ENCODE measurements at regions not wholly inside any gene's neighbourhood (a gene's known extent, or its start where the extent isn't known, plus 50 kb on each side); places are given as distances from the start of the nearest gene placed in this dataset.

- peak; percentile 11 for DNase-seq (ENCODE audit: low spot score)
- Histone ChIP-seq H3K27me3 (ENCODE audit: insufficient read depth, poor library complexity, severe bottlenecking) (peaks cover 16% of the 10 kb centered on the region), H3K36me3 (ENCODE audit: low read depth) (no peaks in the 10 kb centered on the region), H3K4me3 (ENCODE audit: severe bottlenecking) (no peak overlapping the region), H3K9me3 (ENCODE audit: severe bottlenecking) (peaks cover 2% of the 10 kb centered on the region), H3K27ac (ENCODE audit: poor library complexity, severe bottlenecking) (no peak overlapping the region), H3K4me1 (ENCODE audit: insufficient read depth, poor library complexity, severe bottlenecking) (no peaks in the 10 kb centered on the region)
- no peak for TF ChIP-seq CTCF (IDR thresholded peaks at IDR 0.05; ENCODE audit: poor library complexity, severe bottlenecking)
- ATAC-seq (ENCODE audit: low read depth) = no peak
Measured at GRCh38 chr22:48867891-48868290, 959.8 kb downstream of the BRD1 start.

GRCh38 chr22:48866906-48867681, 960.6 kb downstream of the BRD1 start:
- Histone ChIP-seq H3K27me3 (ENCODE audit: insufficient read depth, poor library complexity, severe bottlenecking) (peaks cover 16% of the 10 kb centered on the region), H3K4me3 (ENCODE audit: severe bottlenecking) (no peak overlapping the region), H3K27ac (ENCODE audit: poor library complexity, severe bottlenecking) (no peak overlapping the region), H3K9me3 (ENCODE audit: severe bottlenecking) (peaks cover 2% of the 10 kb centered on the region), H3K4me1 (ENCODE audit: insufficient read depth, poor library complexity, severe bottlenecking) (no peaks in the 10 kb centered on the region), H3K36me3 (ENCODE audit: low read depth) (no peaks in the 10 kb centered on the region)
- TF ChIP-seq CTCF (IDR thresholded peaks at IDR 0.05; ENCODE audit: poor library complexity, severe bottlenecking) = no peak
- DNase-seq (ENCODE audit: low spot score) (peak; percentile 31), ATAC-seq (ENCODE audit: low read depth) (no peak)

GRCh38 chr22:48864748-48865147, 962.9 kb downstream of the BRD1 start:
- ATAC-seq (ENCODE audit: low read depth) = no peak
- Histone ChIP-seq H3K27me3 (ENCODE audit: insufficient read depth, poor library complexity, severe bottlenecking) (peaks cover 16% of the 10 kb centered on the region), H3K9me3 (ENCODE audit: severe bottlenecking) (no peaks in the 10 kb centered on the region), H3K4me3 (ENCODE audit: severe bottlenecking) (no peak overlapping the region), H3K36me3 (ENCODE audit: low read depth) (no peaks in the 10 kb centered on the region), H3K27ac (ENCODE audit: poor library complexity, severe bottlenecking) (no peak overlapping the region), H3K4me1 (ENCODE audit: insufficient read depth, poor library complexity, severe bottlenecking) (no peaks in the 10 kb centered on the region)
- DNase-seq (ENCODE audit: low spot score) = peak; percentile 4
- no peak for TF ChIP-seq CTCF (IDR thresholded peaks at IDR 0.05; ENCODE audit: poor library complexity, severe bottlenecking)

- H3K4me1 ChIP-seq (ENCODE audit: insufficient read depth, poor library complexity, severe bottlenecking) = no peaks in the 10 kb centered on the region
- no peak for TF ChIP-seq CTCF (IDR thresholded peaks at IDR 0.05; ENCODE audit: poor library complexity, severe bottlenecking)
- no peak overlapping the region for H3K27ac ChIP-seq (ENCODE audit: poor library complexity, severe bottlenecking)
- H3K27me3 ChIP-seq (ENCODE audit: insufficient read depth, poor library complexity, severe bottlenecking) = peaks cover 16% of the 10 kb centered on the region
- ATAC-seq (ENCODE audit: low read depth) = no peak
- H3K36me3 ChIP-seq (ENCODE audit: low read depth) = no peaks in the 10 kb centered on the region
- no peaks in the 10 kb centered on the region for H3K9me3 ChIP-seq (ENCODE audit: severe bottlenecking)
- DNase-seq (ENCODE audit: low spot score) = peak; percentile 19
- no peak overlapping the region for H3K4me3 ChIP-seq (ENCODE audit: severe bottlenecking)
Measured at GRCh38 chr22:48863965-48864528, 963.6 kb downstream of the BRD1 start.

GRCh38 chr22:48860557-48860956, 967.1 kb downstream of the BRD1 start:
- ATAC-seq (ENCODE audit: low read depth) (no peak), DNase-seq (ENCODE audit: low spot score) (no peak)
- H3K27me3 ChIP-seq (ENCODE audit: insufficient read depth, poor library complexity, severe bottlenecking) = peaks cover 9% of the 10 kb centered on the region
- TF ChIP-seq CTCF (IDR thresholded peaks at IDR 0.05; ENCODE audit: poor library complexity, severe bottlenecking) = no peak
- no peaks in the 10 kb centered on the region for H3K4me1 ChIP-seq (ENCODE audit: insufficient read depth, poor library complexity, severe bottlenecking)
- no peak overlapping the region for H3K27ac ChIP-seq (ENCODE audit: poor library complexity, severe bottlenecking)
- H3K9me3 ChIP-seq (ENCODE audit: severe bottlenecking) = no peaks in the 10 kb centered on the region
- H3K36me3 ChIP-seq (ENCODE audit: low read depth) = no peaks in the 10 kb centered on the region
- no peak overlapping the region for H3K4me3 ChIP-seq (ENCODE audit: severe bottlenecking)
